ENCODE measurements at regions not wholly inside any gene's neighbourhood (a gene's known extent, or its start where the extent isn't known, plus 50 kb on each side); places are given as distances from the start of the nearest gene placed in this dataset.

GRCh38 chr1:233520261-233521191 lies 93.4 kb upstream of the KCNK1 start:
- H3K9me3 ChIP-seq (ENCODE audit: low read depth): no peaks in the 10 kb centered on the region
- no peaks in the 10 kb centered on the region; the same call in 1 of the 2 replicates for H3K4me1 ChIP-seq (ENCODE audit: insufficient read depth)
- H3F3A ChIP-seq (ENCODE audit: insufficient read depth): no peaks in the 10 kb centered on the region
- peak overlapping the region; percentile 86 for H2AFZ ChIP-seq
- no peaks in the 10 kb centered on the region for H3K9me2 ChIP-seq (ENCODE audit: insufficient read depth)
- peak; percentile 77 for DNase-seq
- WGBS, 2 experiments (ENCODE audit: low coverage in 1 of 2, low lambda C conversion rate in 2 of 2, missing lambda C conversion rate in 2 of 2): 49 to 50% methylated on average over 8 of the region's 8 CpGs
- no peaks in the 10 kb centered on the region for H4K20me1 ChIP-seq (ENCODE audit: insufficient read depth)
- in situ Hi-C loops (cut with MboI): no loop called here
- H3K4me2 ChIP-seq (ENCODE audit: unreplicated experiment): no peak overlapping the region
- no peaks in the 10 kb centered on the region for H3K27me3 ChIP-seq (replicated peaks; ENCODE audit: insufficient read depth)
- H3K79me2 ChIP-seq (ENCODE audit: insufficient read depth): no peaks in the 10 kb centered on the region
- no peak overlapping the region for H3K27ac ChIP-seq
- TF ChIP-seq EZH2phosphoT487 (IDR thresholded peaks at IDR 0.05; ENCODE audit: insufficient read depth, low read depth): no peak
- no peak for TF ChIP-seq EZH2 (IDR thresholded peaks at IDR 0.05; ENCODE audit: insufficient read depth, poor library complexity, severe bottlenecking)
- no peak overlapping the region for H3K9ac ChIP-seq
- no peaks in the 10 kb centered on the region for H3K36me3 ChIP-seq (ENCODE audit: low read depth)
- no peak overlapping the region for H3K4me3 ChIP-seq

- no peak overlapping the region for H3K4me3 ChIP-seq
- H3K4me2 ChIP-seq (ENCODE audit: unreplicated experiment): no peak overlapping the region
- H3K9me2 ChIP-seq (ENCODE audit: insufficient read depth): no peaks in the 10 kb centered on the region
- H3K36me3 ChIP-seq (ENCODE audit: low read depth): no peaks in the 10 kb centered on the region
- H3K27me3 ChIP-seq (replicated peaks; ENCODE audit: insufficient read depth): no peaks in the 10 kb centered on the region
- 36 to 48% methylated on average over 2 of the region's 2 CpGs for WGBS, 2 experiments (ENCODE audit: low coverage in 1 of 2, low lambda C conversion rate in 2 of 2, missing lambda C conversion rate in 2 of 2)
- H3K9ac ChIP-seq: no peak overlapping the region
- no peak overlapping the region for H2AFZ ChIP-seq
- H3K9me3 ChIP-seq (ENCODE audit: low read depth): no peaks in the 10 kb centered on the region
- no peaks in the 10 kb centered on the region for H3F3A ChIP-seq (ENCODE audit: insufficient read depth)
- H3K4me1 ChIP-seq (ENCODE audit: insufficient read depth): no peaks in the 10 kb centered on the region; the same call in 1 of the 2 replicates
- TF ChIP-seq EZH2phosphoT487 (IDR thresholded peaks at IDR 0.05; ENCODE audit: insufficient read depth, low read depth) (no peak), EZH2 (IDR thresholded peaks at IDR 0.05; ENCODE audit: insufficient read depth, poor library complexity, severe bottlenecking) (no peak)
- DNase-seq: no peak
- no peak overlapping the region for H3K27ac ChIP-seq
- H4K20me1 ChIP-seq (ENCODE audit: insufficient read depth): no peaks in the 10 kb centered on the region
- in situ Hi-C loops (cut with MboI): no loop called here
- H3K79me2 ChIP-seq (ENCODE audit: insufficient read depth): no peaks in the 10 kb centered on the region
Measured at GRCh38 chr1:233523047-233523446, 90.9 kb upstream of the KCNK1 start.

GRCh38 chr1:233527818-233528217 lies 86.1 kb upstream of the KCNK1 start:
- H3K4me1 ChIP-seq (ENCODE audit: insufficient read depth): no peaks in the 10 kb centered on the region
- no peak for TF ChIP-seq EZH2 (IDR thresholded peaks at IDR 0.05; ENCODE audit: insufficient read depth, poor library complexity, severe bottlenecking)
- TF ChIP-seq EZH2phosphoT487 (IDR thresholded peaks at IDR 0.05; ENCODE audit: insufficient read depth, low read depth): no peak
- DNase-seq: no peak
- H3K79me2 ChIP-seq (ENCODE audit: insufficient read depth): no peaks in the 10 kb centered on the region
- no peak overlapping the region for H2AFZ ChIP-seq
- no peaks in the 10 kb centered on the region for H3F3A ChIP-seq (ENCODE audit: insufficient read depth)
- H3K27ac ChIP-seq: no peak overlapping the region
- no peaks in the 10 kb centered on the region for H3K27me3 ChIP-seq (replicated peaks; ENCODE audit: insufficient read depth)
- in situ Hi-C loops (cut with MboI): no loop called here
- no peaks in the 10 kb centered on the region for H4K20me1 ChIP-seq (ENCODE audit: insufficient read depth)
- H3K36me3 ChIP-seq (ENCODE audit: low read depth): no peaks in the 10 kb centered on the region
- no peak overlapping the region for H3K4me2 ChIP-seq (ENCODE audit: unreplicated experiment)
- H3K9me3 ChIP-seq (ENCODE audit: low read depth): no peaks in the 10 kb centered on the region
- H3K4me3 ChIP-seq: no peak overlapping the region
- 10 to 16% methylated on average over 5 of the region's 5 CpGs for WGBS, 2 experiments (ENCODE audit: low coverage in 1 of 2, low lambda C conversion rate in 2 of 2, missing lambda C conversion rate in 2 of 2)
- no peak overlapping the region for H3K9ac ChIP-seq
- no peaks in the 10 kb centered on the region for H3K9me2 ChIP-seq (ENCODE audit: insufficient read depth)

- in situ Hi-C loops (cut with MboI): no loop called here
- no peak for DNase-seq
- no peaks in the 10 kb centered on the region for H3K9me3 ChIP-seq (ENCODE audit: low read depth)
- no peaks in the 10 kb centered on the region for H3K4me1 ChIP-seq (ENCODE audit: insufficient read depth)
- H3K36me3 ChIP-seq (ENCODE audit: low read depth): no peaks in the 10 kb centered on the region
- H3F3A ChIP-seq (ENCODE audit: insufficient read depth): no peaks in the 10 kb centered on the region
- H3K27me3 ChIP-seq (replicated peaks; ENCODE audit: insufficient read depth): no peaks in the 10 kb centered on the region
- 56 to 61% methylated on average over 6 of the region's 6 CpGs for WGBS, 2 experiments (ENCODE audit: low coverage in 1 of 2, low lambda C conversion rate in 2 of 2, missing lambda C conversion rate in 2 of 2)
- H3K4me3 ChIP-seq: no peak overlapping the region
- H3K4me2 ChIP-seq (ENCODE audit: unreplicated experiment): no peak overlapping the region
- H3K27ac ChIP-seq: no peak overlapping the region
- H2AFZ ChIP-seq: no peak overlapping the region
- TF ChIP-seq EZH2 (IDR thresholded peaks at IDR 0.05; ENCODE audit: insufficient read depth, poor library complexity, severe bottlenecking) (no peak), EZH2phosphoT487 (IDR thresholded peaks at IDR 0.05; ENCODE audit: insufficient read depth, low read depth) (no peak)
- no peak overlapping the region for H3K9ac ChIP-seq
- H3K79me2 ChIP-seq (ENCODE audit: insufficient read depth): no peaks in the 10 kb centered on the region
- no peaks in the 10 kb centered on the region for H4K20me1 ChIP-seq (ENCODE audit: insufficient read depth)
- H3K9me2 ChIP-seq (ENCODE audit: insufficient read depth): no peaks in the 10 kb centered on the region
Measured at GRCh38 chr1:233530665-233531386, 83.1 kb upstream of the KCNK1 start.

Measured in GM23248 (cell line).